ENCODE measurements at regions not wholly inside any gene's neighbourhood (a gene's known extent, or its start where the extent isn't known, plus 50 kb on each side); places are given as distances from the start of the nearest gene placed in this dataset.

GRCh38 chr5:147971472-147971871 is 65.1 kb upstream of the C5orf46 start:
- TF ChIP-seq CTCF (IDR thresholded peaks at IDR 0.05), result no peak
- TF ChIP-seq POLR2A (IDR thresholded peaks at IDR 0.05), result no peak
